GM23248 (cell line): ENCODE measurements at regions not wholly inside any gene's neighbourhood (a gene's known extent, or its start where the extent isn't known, plus 50 kb on each side); places are given as distances from the start of the nearest gene placed in this dataset.

Source experiments
- EZH2 ChIP-seq: fragments of 200-600 bp; sonication (generic); IDR thresholded peaks from 2 replicates; pipeline ENCODE4 v1.6.1; 2018; ENCODE audit warnings: antibody characterized with exemption, mild to moderate bottlenecking; ENCODE audit not compliant: insufficient read depth, poor library complexity, severe bottlenecking
- EZH2phosphoT487 ChIP-seq: fragments of 200-600 bp; sonication (generic); IDR thresholded peaks from 2 replicates; pipeline ENCODE4 v1.6.1; 2018; ENCODE audit warnings: antibody characterized with exemption, moderate library complexity, mild to moderate bottlenecking, low read depth; ENCODE audit not compliant: insufficient read depth

DNA sequence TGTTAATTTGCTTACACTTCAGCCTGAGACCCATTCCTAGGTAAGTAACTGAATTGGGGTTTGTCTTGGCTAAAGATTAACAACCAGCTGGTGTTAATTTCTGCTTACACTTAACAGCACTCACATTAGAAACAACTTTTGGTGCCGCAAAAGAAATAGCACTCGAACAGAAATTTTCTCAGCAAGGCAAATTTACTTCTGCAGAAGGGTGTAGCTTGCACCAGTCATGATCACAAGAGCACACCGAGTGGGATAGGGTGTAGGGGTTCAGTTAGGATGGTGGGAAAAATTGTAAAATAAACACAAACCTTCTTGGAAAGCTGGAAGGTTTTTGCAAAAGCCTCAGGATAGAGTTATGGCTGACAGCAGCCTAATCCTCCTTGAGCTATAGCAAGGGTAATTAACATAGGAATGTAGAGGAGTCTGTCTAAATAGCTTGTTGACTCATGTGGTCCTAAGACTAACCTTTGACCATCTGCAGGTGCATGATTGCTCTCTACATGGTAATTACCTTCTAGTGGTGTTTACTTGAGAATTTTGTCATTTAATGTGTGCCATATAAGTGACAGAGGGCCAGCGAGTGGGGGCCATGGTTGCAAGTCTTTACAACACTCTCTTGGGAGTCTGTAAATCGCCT lies 67.8 kb upstream of the CDK13 start:
- TF ChIP-seq EZH2phosphoT487 = no peak
- no peak for TF ChIP-seq EZH2
